SJSA1 (cell line): ENCODE measurements at regions not wholly inside any gene's neighbourhood (a gene's known extent, or its start where the extent isn't known, plus 50 kb on each side); places are given as distances from the start of the nearest gene placed in this dataset.

Experiments used
- DNase-seq, 2 experiments: peaks; one replicate each; pipeline ENCODE4 v3.0.0-alpha.2; 2015 to 2020; ENCODE audit warnings: low spot score in 2 of 2, low read depth in 1 of 2
- H3K27ac ChIP-seq: fragments of 250-450 bp; sonication (Bioruptor Pico); 2 replicates; pipeline ENCODE4 v1.5.1; 2020; ENCODE audit warnings: mild to moderate bottlenecking, moderate library complexity
- H3K27me3 ChIP-seq: fragments of 250-450 bp; sonication (Bioruptor Pico); replicated peaks from 2 replicates; pipeline ENCODE4 v1.5.1; 2020; ENCODE audit warnings: mild to moderate bottlenecking, moderate library complexity
- H3K36me3 ChIP-seq: fragments of 250-450 bp; sonication (Bioruptor Pico); 2 replicates; pipeline ENCODE4 v1.5.1; 2020; ENCODE audit warnings: mild to moderate bottlenecking
- H3K4me1 ChIP-seq: fragments of 250-450 bp; sonication (Bioruptor Pico); replicated peaks from 2 replicates; pipeline ENCODE4 v1.6.1; 2021; ENCODE audit warnings: mild to moderate bottlenecking
- H3K4me3 ChIP-seq: fragments of 250-450 bp; sonication (Bioruptor Pico); 2 replicates; pipeline ENCODE4 v1.5.1; 2020; ENCODE audit warnings: mild to moderate bottlenecking
- H3K9me3 ChIP-seq: fragments of 250-450 bp; sonication (Bioruptor Pico); replicated peaks from 2 replicates; pipeline ENCODE4 v1.5.1; 2020; ENCODE audit warnings: mild to moderate bottlenecking

GRCh38 chr11:10911907-10912306 lies 54.1 kb upstream of the ZBED5 start:
- H3K4me1 ChIP-seq, result peaks cover 24% of the 10 kb centered on the region
- H3K27me3 ChIP-seq, result no peaks in the 10 kb centered on the region
- no peaks in the 10 kb centered on the region for H3K9me3 ChIP-seq
- no peak for DNase-seq
- no peak overlapping the region for H3K4me3 ChIP-seq
- no peak overlapping the region for H3K27ac ChIP-seq
- no peaks in the 10 kb centered on the region for H3K36me3 ChIP-seq

DNA sequence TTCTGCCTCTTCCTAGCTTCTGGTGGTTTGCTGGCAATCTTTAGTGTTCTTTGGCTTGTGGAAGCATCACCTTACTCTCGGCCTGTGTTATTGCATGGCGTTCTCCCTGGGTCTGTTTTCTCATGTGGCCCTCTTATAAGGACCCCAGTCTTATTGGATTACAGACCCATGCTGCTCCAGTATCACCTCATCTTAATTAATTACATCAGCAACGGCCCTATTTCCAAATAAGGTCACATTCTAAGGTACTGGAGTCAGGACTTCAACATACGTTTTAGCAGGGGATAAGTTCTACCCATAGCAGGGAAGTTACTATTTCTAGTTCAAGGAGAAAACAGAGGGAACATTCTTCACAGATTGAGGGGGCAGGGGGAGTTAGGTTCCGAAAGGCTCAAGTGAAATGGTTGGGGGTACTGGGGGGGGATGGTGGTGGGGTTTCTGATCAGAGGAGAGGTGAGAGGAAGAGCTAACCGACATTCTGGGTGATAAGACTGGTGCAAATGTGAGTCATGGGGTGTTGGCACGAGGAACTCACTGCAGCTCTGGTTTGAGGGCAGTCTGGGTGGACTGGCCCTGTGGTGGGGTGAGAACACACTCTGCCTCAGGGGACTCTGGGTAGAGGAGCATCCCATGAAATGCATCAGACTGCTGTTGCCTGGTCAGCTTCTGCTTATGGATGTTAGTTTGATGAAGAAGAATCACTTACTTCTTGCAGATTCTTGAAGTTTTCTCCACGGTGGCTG lies 51.5 kb upstream of the ZBED5 start:
- Histone ChIP-seq H3K4me3 (no peak overlapping the region), H3K4me1 (peaks cover 30% of the 10 kb centered on the region), H3K27ac (peak overlapping the region; percentile 34), H3K9me3 (no peaks in the 10 kb centered on the region), H3K36me3 (no peaks in the 10 kb centered on the region), H3K27me3 (no peaks in the 10 kb centered on the region)
- no peak for DNase-seq

DNA sequence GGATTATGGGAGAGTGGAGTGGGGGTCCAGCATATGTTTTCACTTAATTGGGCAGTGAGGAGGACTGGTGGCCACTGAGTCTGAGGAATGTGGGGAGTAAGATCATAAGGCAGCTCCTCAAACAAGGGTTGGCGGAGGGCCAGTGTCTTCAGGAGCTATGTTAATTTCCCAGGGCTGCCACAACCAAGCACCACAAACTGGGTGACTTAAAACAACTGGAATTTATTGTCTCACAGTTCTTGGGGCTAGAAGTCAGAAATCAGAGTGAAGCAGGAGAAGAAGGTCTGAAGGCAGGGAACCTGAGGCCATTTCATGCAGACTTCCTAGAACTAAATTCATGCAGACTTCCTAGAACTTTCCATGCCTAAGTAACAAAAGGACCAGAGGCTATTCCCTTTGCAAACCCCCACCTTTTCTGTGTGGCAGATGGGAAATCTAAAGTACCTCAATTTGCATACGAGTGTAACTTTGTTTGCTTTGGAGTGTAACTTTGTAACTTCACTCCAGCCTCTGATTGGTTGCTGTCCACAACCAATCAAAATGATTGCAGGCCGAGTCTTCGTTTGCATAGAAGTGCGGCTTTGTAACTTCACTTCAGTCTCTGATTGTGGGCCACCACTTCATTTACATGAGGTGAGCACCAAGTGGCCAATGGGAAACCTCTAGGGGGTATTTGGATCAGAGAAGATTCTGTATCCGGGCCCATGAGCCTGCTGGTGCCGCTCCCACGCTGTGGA lies 50.5 kb upstream of the ZBED5 start:
- DNase-seq, result peak; percentile 71 to 89
- H3K4me3 ChIP-seq, result no peak overlapping the region
- H3K36me3 ChIP-seq, result no peaks in the 10 kb centered on the region
- H3K9me3 ChIP-seq, result no peaks in the 10 kb centered on the region
- no peaks in the 10 kb centered on the region for H3K27me3 ChIP-seq
- H3K4me1 ChIP-seq, result peaks cover 30% of the 10 kb centered on the region
- peak overlapping the region; percentile 34 for H3K27ac ChIP-seq
